Endodermal cell (in vitro differentiated cells): ENCODE measurements at regions not wholly inside any gene's neighbourhood (a gene's known extent, or its start where the extent isn't known, plus 50 kb on each side); places are given as distances from the start of the nearest gene placed in this dataset.

ENCODE experiments used
- DNase-seq: peaks from one replicate; pipeline ENCODE4 v3.0.0-alpha.2; 2017
- H3K27ac ChIP-seq: 2 replicates; pipeline ENCODE4 v1.5.1; 2013; ENCODE audit warnings: mild to moderate bottlenecking, low read depth, low read length, moderate library complexity
- H3K27me3 ChIP-seq: 2 replicates; pipeline ENCODE4 v1.6.1; 2013; ENCODE audit warnings: mild to moderate bottlenecking, low read length, moderate library complexity; ENCODE audit not compliant: insufficient read depth, control insufficient read depth, poor library complexity, severe bottlenecking
- H3K36me3 ChIP-seq: 2 replicates; pipeline ENCODE4 v1.7.0; 2013; ENCODE audit warnings: mild to moderate bottlenecking, low read length, moderate library complexity; ENCODE audit not compliant: control insufficient read depth, insufficient read depth
- H3K4me1 ChIP-seq: one replicate; pipeline ENCODE4 v1.7.0; 2013; ENCODE audit warnings: low read length; ENCODE audit not compliant: control insufficient read depth, insufficient read depth
- H3K4me3 ChIP-seq: 2 replicates; pipeline ENCODE4 v1.5.1; 2013; ENCODE audit warnings: mild to moderate bottlenecking, low read length, moderate library complexity
- H3K9ac ChIP-seq: 2 replicates; pipeline ENCODE4 v1.6.1; 2013; ENCODE audit warnings: mild to moderate bottlenecking, low read length, moderate library complexity; ENCODE audit not compliant: poor library complexity, severe bottlenecking; ENCODE audit errors: extremely low read depth
- H3K9me3 ChIP-seq: 2 replicates; pipeline ENCODE4 v1.6.1; 2013; ENCODE audit warnings: mild to moderate bottlenecking, low read length, moderate library complexity; ENCODE audit not compliant: control insufficient read depth
- H3K27ac Mint-ChIP-seq: 2 replicates; pipeline ENCODE4 v1.8.0; 2020; ENCODE audit warnings: mixed read lengths
- H3K27me3 Mint-ChIP-seq: 2 replicates; pipeline ENCODE4 v1.8.0; 2021; ENCODE audit warnings: mild to moderate bottlenecking, mixed read lengths; ENCODE audit not compliant: insufficient read depth
- H3K36me3 Mint-ChIP-seq: 2 replicates; pipeline ENCODE4 v1.8.0; 2020; ENCODE audit warnings: low read depth, mixed read lengths
- H3K4me1 Mint-ChIP-seq: 2 replicates; pipeline ENCODE4 v1.8.0; 2020; ENCODE audit warnings: mixed read lengths
- H3K4me3 Mint-ChIP-seq: 2 replicates; pipeline ENCODE4 v1.8.0; 2020; ENCODE audit warnings: mild to moderate bottlenecking, moderate library complexity, mixed read lengths
- H3K9me3 Mint-ChIP-seq: 2 replicates; pipeline ENCODE4 v1.8.0; 2020; ENCODE audit warnings: mild to moderate bottlenecking, mixed read lengths
- CTCF ChIP-seq: fragments of 200-600 bp; sonication (generic); conservative IDR thresholded peaks from 2 replicates; pipeline ENCODE4 v1.5.0; 2021; ENCODE audit warnings: antibody characterized with exemption, mild to moderate bottlenecking
- WGBS, 2 experiments: methylation state at CpG; one replicate each; pipeline versions ENCODE4 v1.1.5 to v1.1.7; 2013; ENCODE audit warnings: missing lambda C conversion rate in 2 of 2, mixed read lengths in 1 of 2; ENCODE audit not compliant: insufficient coverage in 1 of 2, insufficient read length in 1 of 2; 5-methylcytosine and 5-hydroxymethylcytosine counted together

DNA sequence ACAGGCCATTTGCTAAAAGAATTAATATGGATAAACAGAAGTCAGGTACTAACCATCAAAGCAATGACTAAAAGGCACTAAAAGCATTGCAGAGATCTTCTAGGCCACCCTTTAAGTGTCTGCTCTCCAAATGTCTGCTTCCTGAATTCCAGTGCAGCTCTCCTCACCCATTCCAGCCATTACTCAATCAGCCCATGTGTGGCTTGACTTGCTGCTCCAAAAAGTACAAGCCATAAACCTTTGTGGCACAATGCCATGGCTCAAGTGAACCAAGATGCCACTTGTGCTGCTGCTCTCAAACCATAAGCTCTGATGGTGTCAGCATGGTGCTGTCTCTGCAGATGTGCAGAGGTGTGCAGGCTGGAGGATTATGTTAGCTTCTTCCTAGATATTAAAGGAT lies 290.2 kb upstream of the POU5F2 start:
- Histone ChIP-seq H3K4me3 (no peak overlapping the region), H3K36me3 (peaks cover 5% of the 10 kb centered on the region), H3K9ac (no peak overlapping the region), H3K4me1 (peaks cover 14% of the 10 kb centered on the region), H3K27ac (no peak overlapping the region), H3K9me3 (peaks cover 16% of the 10 kb centered on the region), H3K27me3 (no peaks in the 10 kb centered on the region)
- H3K36me3 Mint-ChIP-seq = peaks cover 28% of the 10 kb centered on the region
- H3K27me3 Mint-ChIP-seq = peaks cover 2% of the 10 kb centered on the region
- TF ChIP-seq CTCF = no peak
- no peak overlapping the region for H3K4me3 Mint-ChIP-seq
- no peak overlapping the region for H3K27ac Mint-ChIP-seq
- peaks cover 22% of the 10 kb centered on the region for H3K4me1 Mint-ChIP-seq
- H3K9me3 Mint-ChIP-seq = peaks cover 15% of the 10 kb centered on the region
- DNase-seq = no peak

DNA sequence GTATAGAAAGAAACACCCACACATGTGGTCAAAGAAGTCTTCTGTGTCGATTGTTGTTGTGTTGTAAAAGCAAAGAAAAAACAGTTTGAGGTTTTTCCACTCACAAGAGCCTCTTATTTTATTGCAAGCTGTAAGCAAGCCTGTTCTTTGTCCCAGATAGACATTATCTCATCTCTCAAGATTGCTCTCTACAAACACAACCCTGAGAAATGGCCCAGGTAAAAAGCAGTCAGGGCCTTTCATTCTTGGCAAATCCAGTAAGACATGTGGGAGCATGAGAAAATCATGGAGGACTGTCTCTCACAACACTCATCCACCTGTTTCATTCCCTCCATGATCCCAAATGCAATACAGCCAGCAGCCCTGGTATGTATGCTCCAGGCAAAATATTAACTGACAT lies 286.6 kb upstream of the POU5F2 start:
- peak overlapping the region; percentile 21 for H3K9ac ChIP-seq
- WGBS, 2 experiments = 40% methylated on average over 1 of the region's 1 CpG; no CpG with 5 or more reads in 1 of the 2 experiments

DNA sequence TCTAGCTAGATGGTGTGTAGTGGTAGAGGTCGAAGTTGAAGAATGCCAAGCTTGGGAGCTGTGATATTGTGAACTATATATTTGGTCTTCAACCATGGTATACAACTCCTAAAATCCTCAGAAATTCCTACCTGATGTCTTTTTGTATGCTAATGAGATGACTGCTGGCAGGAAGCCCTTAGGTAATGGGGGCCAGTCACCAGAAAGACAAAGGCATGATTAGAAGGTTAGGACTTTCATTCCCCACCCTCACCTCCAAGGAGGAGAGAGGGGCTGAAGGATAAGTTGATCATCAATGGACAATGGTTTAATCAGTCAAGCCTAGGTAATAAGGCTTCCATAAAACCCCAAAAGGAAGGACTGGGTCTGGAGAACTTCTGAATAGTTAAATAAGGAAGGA lies 285.7 kb upstream of the POU5F2 start:
- Histone ChIP-seq H3K4me1 (peaks cover 14% of the 10 kb centered on the region), H3K27me3 (no peaks in the 10 kb centered on the region), H3K27ac (no peak overlapping the region), H3K4me3 (no peak overlapping the region), H3K9ac (no peak overlapping the region), H3K9me3 (peaks cover 12% of the 10 kb centered on the region), H3K36me3 (peaks cover 5% of the 10 kb centered on the region)
- no peak overlapping the region for H3K4me3 Mint-ChIP-seq
- TF ChIP-seq CTCF = no peak
- H3K27me3 Mint-ChIP-seq = no peaks in the 10 kb centered on the region
- H3K9me3 Mint-ChIP-seq = peaks cover 6% of the 10 kb centered on the region
- WGBS, 2 experiments = 71% methylated on average over 1 of the region's 1 CpG; no CpG with 5 or more reads in 1 of the 2 experiments
- peak overlapping the region; percentile 90 for H3K27ac Mint-ChIP-seq
- DNase-seq = peak; percentile 55
- peaks cover 8% of the 10 kb centered on the region for H3K36me3 Mint-ChIP-seq
- peaks cover 28% of the 10 kb centered on the region for H3K4me1 Mint-ChIP-seq

More for the DNA sequence above, 286.6 kb upstream of the POU5F2 start:
- H3K36me3 Mint-ChIP-seq = peaks cover 16% of the 10 kb centered on the region
- no peak overlapping the region for H3K4me3 Mint-ChIP-seq
- no peak for DNase-seq
- TF ChIP-seq CTCF = no peak
- H3K9me3 ChIP-seq = peaks cover 16% of the 10 kb centered on the region
- H3K27me3 ChIP-seq = no peaks in the 10 kb centered on the region
- peak overlapping the region; percentile 90 for H3K27ac Mint-ChIP-seq
- H3K4me1 ChIP-seq = peaks cover 14% of the 10 kb centered on the region
- no peak overlapping the region for H3K4me3 ChIP-seq
- peaks cover 14% of the 10 kb centered on the region for H3K9me3 Mint-ChIP-seq
- no peak overlapping the region for H3K27ac ChIP-seq
- H3K4me1 Mint-ChIP-seq = peaks cover 28% of the 10 kb centered on the region
- peaks cover 5% of the 10 kb centered on the region for H3K36me3 ChIP-seq
- H3K27me3 Mint-ChIP-seq = peaks cover 2% of the 10 kb centered on the region
